ENCODE measurements at regions not wholly inside any gene's neighbourhood (a gene's known extent, or its start where the extent isn't known, plus 50 kb on each side); places are given as distances from the start of the nearest gene placed in this dataset.

DNA sequence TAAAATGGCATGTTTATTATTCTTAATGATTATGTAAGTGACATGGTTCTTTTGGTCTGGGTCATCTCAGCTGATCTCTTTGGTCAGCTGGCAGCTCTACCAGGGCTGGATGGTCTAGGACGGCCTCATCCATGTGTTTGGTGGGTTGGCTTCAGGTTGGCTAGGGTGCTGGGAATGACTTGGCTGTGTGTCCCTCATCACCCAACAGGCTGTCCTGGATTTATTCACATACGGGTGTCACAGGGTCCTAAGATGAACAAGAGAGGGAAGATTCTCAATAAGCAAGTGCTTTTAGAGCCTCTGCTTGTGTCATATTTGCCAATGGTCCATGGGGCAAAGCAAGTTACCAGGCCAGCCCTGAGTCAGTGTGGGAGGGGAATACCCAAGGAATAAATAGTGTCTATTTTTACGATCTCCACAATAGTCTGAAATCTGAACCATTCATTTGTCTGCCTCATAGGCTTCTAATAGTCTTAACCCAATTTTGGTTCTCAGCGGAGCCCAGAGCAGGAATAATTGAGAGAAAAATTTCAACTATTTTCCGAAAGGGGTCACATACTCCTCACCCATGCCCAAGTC, 157.5 kb downstream of the HS3ST2 start:
- TF ChIP-seq EP300 (IDR thresholded peaks at IDR 0.05; ENCODE audit: borderline replicate concordance) (no peak), EGR1 (IDR thresholded peaks at IDR 0.05) (no peak)
